ENCODE measurements at regions not wholly inside any gene's neighbourhood (a gene's known extent, or its start where the extent isn't known, plus 50 kb on each side); places are given as distances from the start of the nearest gene placed in this dataset.

DNA sequence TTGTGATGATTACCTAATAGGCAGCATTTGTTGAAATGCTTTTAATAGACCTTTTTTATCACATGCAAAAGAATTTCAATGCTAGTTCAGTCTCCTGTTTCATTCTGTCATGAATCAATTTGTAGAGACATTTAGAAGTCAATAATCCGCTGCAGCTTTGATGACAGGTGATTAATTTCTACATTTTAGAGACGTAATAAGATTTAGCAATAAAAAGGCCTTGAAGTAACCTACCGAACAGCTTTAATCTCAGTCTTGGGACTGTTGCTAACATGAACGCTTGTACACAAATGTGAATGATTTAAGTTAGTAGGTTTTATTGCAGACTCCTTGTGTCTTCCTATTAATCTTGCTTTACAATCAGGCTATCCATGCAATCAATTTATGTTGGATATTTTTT lies 186.5 kb downstream of the MZT1 start:
- DNase-seq = no peak
- TF ChIP-seq, protein P1, sequence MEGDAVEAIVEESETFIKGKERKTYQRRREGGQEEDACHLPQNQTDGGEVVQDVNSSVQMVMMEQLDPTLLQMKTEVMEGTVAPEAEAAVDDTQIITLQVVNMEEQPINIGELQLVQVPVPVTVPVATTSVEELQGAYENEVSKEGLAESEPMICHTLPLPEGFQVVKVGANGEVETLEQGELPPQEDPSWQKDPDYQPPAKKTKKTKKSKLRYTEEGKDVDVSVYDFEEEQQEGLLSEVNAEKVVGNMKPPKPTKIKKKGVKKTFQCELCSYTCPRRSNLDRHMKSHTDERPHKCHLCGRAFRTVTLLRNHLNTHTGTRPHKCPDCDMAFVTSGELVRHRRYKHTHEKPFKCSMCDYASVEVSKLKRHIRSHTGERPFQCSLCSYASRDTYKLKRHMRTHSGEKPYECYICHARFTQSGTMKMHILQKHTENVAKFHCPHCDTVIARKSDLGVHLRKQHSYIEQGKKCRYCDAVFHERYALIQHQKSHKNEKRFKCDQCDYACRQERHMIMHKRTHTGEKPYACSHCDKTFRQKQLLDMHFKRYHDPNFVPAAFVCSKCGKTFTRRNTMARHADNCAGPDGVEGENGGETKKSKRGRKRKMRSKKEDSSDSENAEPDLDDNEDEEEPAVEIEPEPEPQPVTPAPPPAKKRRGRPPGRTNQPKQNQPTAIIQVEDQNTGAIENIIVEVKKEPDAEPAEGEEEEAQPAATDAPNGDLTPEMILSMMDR (IDR thresholded peaks at IDR 0.05) = no peak
- no peak overlapping the region for H3K4me3 Mint-ChIP-seq
- no peak overlapping the region for H3K27ac Mint-ChIP-seq
- Histone ChIP-seq H3K4me1 (ENCODE audit: control insufficient read depth in 1 of 2, insufficient read depth in 2 of 2, low read length in 2 of 2) (no peaks in the 10 kb centered on the region), H3K4me3 (replicated peaks in 1 of 3; ENCODE audit: low read depth in 2 of 3, low read length in 3 of 3) (no peak overlapping the region), H3K4me2 (replicated peaks; ENCODE audit: extremely low read depth, low read length, poor library complexity, severe bottlenecking) (no peak overlapping the region), H3K36me3 (replicated peaks in 1 of 2; ENCODE audit: control insufficient read depth in 1 of 2, insufficient read depth in 2 of 2, low read length in 2 of 2) (no peaks in the 10 kb centered on the region), H3K9me3 (replicated peaks in 1 of 2; ENCODE audit: control insufficient read depth in 1 of 2, insufficient read depth in 1 of 2, low read length in 2 of 2) (peaks cover 8 to 9% of the 10 kb centered on the region in 2 donors), H3K9ac (ENCODE audit: insufficient read depth, low read length, poor library complexity, severe bottlenecking) (no peak overlapping the region), H4K20me1 (ENCODE audit: insufficient read depth, low read length) (no peaks in the 10 kb centered on the region), H3K27me3 (ENCODE audit: control insufficient read depth in 2 of 2, insufficient read depth in 2 of 2, low read length in 2 of 2) (no peaks in the 10 kb centered on the region), H3K79me2 (ENCODE audit: insufficient read depth, low read length) (no peaks in the 10 kb centered on the region), H2AFZ (ENCODE audit: insufficient read depth, low read depth, low read length, poor library complexity, severe bottlenecking) (no peak overlapping the region), H3K27ac (ENCODE audit: low read depth in 1 of 2, low read length in 2 of 2) (no peak overlapping the region)
- peaks cover 0 to under 1% (median 0%) of the 10 kb centered on the region in 3 donors for H3K27me3 Mint-ChIP-seq (ENCODE audit: low read depth in 3 of 3)
- peaks cover 5 to 18% (median 9%) of the 10 kb centered on the region in 7 donors for H3K9me3 Mint-ChIP-seq
- intact Hi-C loops (cut with micrococcal nuclease) = no loop called here
- H3K36me3 Mint-ChIP-seq = no peaks in the 10 kb centered on the region
- H3K4me1 Mint-ChIP-seq = no peaks in the 10 kb centered on the region
- 79% methylated on average over 2 of the region's 4 CpGs for WGBS (ENCODE audit: insufficient coverage)

DNA sequence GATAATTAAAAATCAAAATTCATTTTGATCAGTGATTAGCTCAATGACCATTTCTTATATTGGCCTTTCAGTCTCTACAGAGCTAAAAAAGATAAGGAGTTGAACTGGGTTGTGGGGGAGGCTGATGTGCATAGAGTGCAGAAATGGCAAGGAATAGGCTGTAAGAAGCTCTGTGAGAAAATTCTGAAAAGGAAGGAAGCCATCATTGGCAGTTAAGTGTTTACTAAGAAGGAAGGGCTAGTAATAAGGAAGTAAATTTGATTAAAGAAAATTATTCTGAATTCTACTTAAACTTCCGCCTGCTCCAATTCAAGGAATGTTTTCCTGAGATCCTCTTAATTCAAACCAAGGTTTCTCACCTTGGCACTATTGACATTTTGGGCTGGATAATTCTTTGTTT lies 187.5 kb downstream of the MZT1 start:
- H3K36me3 ChIP-seq (replicated peaks in 1 of 2; ENCODE audit: control insufficient read depth in 1 of 2, insufficient read depth in 2 of 2, low read length in 2 of 2) = no peaks in the 10 kb centered on the region
- intact Hi-C loops (cut with micrococcal nuclease) = no loop called here
- TF ChIP-seq, protein P1 (IDR thresholded peaks at IDR 0.05) = no peak
- no peak overlapping the region for H3K9ac ChIP-seq (ENCODE audit: insufficient read depth, low read length, poor library complexity, severe bottlenecking)
- DNase-seq = no peak
- H3K9me3 Mint-ChIP-seq = peaks cover 3 to 18% (median 6%) of the 10 kb centered on the region in 7 donors
- no peak overlapping the region for H3K27ac Mint-ChIP-seq
- H3K27me3 Mint-ChIP-seq (ENCODE audit: low read depth in 3 of 3) = peaks cover 0 to 2% (median 0%) of the 10 kb centered on the region in 3 donors
- no peaks in the 10 kb centered on the region for H3K4me1 ChIP-seq (ENCODE audit: control insufficient read depth in 1 of 2, insufficient read depth in 2 of 2, low read length in 2 of 2)
- WGBS (ENCODE audit: insufficient coverage) = no CpG with 5 or more reads among the region's 1 CpG
- no peaks in the 10 kb centered on the region for H4K20me1 ChIP-seq (ENCODE audit: insufficient read depth, low read length)
- H3K79me2 ChIP-seq (ENCODE audit: insufficient read depth, low read length) = no peaks in the 10 kb centered on the region
- H3K4me3 Mint-ChIP-seq = no peak overlapping the region
- no peaks in the 10 kb centered on the region for H3K27me3 ChIP-seq (ENCODE audit: control insufficient read depth in 2 of 2, insufficient read depth in 2 of 2, low read length in 2 of 2)
- H3K4me1 Mint-ChIP-seq = no peaks in the 10 kb centered on the region
- no peak overlapping the region for H3K4me2 ChIP-seq (replicated peaks; ENCODE audit: extremely low read depth, low read length, poor library complexity, severe bottlenecking)
- no peaks in the 10 kb centered on the region for H3K36me3 Mint-ChIP-seq
- peaks cover 0 to 6% of the 10 kb centered on the region in 2 donors for H3K9me3 ChIP-seq (replicated peaks in 1 of 2; ENCODE audit: control insufficient read depth in 1 of 2, insufficient read depth in 1 of 2, low read length in 2 of 2)
- no peak overlapping the region for H2AFZ ChIP-seq (ENCODE audit: insufficient read depth, low read depth, low read length, poor library complexity, severe bottlenecking)
- H3K27ac ChIP-seq (ENCODE audit: low read depth in 1 of 2, low read length in 2 of 2) = no peak overlapping the region
- H3K4me3 ChIP-seq (replicated peaks in 1 of 3; ENCODE audit: low read depth in 2 of 3, low read length in 3 of 3) = no peak overlapping the region

All from CD14-positive monocyte (primary cell).